Endothelial cell of hepatic sinusoid (primary cell): ENCODE measurements at regions not wholly inside any gene's neighbourhood (a gene's known extent, or its start where the extent isn't known, plus 50 kb on each side); places are given as distances from the start of the nearest gene placed in this dataset.

Source experiments
- in situ Hi-C: cut with HindIII; loops from 2 replicates; pipeline ENCODE4 v1.10.0; 2017; ENCODE audit warnings: low sequenced_read_pairs

DNA sequence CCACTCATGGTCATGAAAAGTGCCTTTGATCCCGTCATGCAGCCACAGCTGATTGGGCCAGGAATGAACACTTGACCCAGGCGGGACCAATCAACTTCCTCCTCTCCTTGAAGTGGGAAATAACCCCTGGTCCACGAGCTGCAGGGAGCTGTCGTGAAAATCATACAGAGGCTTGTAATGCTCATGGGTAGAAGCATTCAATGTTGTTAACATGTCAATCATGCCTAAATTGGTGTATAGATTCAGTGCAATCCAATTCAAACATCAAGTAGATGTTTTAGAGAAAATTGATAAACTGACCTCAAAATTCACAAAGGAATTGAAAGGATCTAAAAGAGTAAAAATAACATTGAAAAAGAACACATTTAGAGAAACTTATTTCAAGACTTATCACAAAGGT is 1019.0 kb upstream of the TMEM132C start:
- in situ Hi-C loops, result no loop called here

DNA sequence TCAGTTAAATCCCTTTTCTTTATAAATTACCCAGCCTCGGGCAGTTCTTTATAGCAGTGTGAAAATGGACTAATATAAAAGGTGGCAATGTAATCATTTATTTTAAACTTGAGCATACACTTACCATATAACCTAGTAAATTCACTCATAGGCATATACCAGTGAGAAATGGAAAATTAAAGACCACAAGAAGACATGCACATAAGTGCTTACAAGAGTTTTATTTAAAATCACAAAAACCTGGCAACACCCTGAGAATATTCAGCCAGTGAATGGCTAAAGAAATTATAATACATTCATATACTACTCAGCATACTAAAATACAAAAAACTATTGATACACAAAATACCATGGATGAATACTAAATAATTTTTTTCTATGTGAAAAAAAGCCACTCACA is 1017.5 kb upstream of the TMEM132C start:
- in situ Hi-C loops, result no loop called here

DNA sequence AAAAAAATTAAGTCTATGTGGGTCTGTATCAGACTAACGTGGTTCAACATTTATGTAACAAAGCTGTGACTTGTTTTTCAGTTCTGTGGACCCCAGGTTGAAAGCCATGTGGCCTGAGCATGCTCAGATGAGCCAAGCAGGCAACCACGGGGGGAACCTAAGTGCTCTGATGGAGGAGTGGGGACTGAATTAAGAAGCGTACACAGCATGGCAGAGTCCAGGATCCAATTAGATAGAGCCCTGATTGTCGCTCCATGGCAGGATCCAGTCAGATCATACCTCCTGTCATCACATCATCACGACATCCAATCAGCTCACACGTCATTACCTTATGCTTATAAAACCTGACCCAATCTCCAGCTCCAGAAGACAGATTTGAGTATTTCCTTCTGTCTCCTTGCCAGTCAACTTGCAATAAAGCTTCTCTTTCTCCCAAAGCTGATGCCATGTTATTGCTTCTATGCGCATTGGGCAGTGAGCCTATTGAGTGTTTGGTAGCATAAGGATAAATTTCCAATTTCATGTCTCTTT is 1013.1 kb upstream of the TMEM132C start:
- in situ Hi-C loops, result no loop called here

DNA sequence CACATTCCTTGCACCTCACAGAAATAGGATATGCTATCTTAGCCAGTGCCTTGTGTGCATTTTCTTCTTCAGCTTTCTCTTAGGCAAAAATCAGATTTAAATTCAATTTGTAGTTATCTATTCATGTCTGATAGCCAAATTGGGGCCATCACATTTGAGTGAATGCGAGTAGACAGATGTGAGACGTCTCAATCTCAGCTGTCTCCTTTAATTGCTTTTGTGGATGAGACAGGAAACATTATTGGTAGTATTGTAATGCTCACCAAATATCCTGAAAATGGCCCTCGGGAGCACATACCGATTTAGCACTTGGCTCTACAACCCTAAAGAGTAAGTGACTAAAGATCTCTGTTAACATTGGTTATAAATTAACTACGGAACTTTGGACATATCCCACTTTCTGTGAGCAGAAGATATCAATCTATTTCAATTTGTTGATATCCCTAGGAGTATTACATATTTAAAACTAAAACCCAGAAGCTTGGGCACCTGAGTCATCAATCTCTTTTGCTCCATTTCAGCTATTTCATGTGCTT is 1012.5 kb upstream of the TMEM132C start:
- in situ Hi-C loops, result no loop called here

DNA sequence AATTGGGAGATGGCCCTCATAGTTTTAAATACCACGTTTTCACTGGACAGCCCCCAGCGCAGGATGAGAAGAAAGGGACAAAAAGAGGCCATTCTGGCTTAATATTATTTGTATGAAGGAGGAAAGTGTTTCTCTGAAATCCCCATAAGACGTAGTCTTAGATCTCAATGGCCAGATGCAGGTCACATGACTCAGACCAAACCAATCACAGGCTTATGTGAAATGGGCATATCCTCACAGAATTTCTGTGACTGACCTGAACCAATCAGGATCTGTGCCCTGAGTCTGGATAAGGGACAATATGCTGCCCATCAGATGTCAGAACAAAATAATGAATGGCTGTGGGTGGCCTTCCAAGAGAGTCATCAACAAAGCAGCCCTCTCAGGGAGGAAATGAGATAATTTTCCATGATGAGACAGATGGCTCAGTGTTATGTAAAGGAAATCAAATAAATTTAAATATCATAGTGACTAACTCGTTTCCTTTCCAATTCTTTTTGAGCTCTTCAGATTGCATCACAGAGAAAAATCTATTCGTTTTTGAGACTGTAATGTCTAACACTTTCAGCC is 1009.5 kb upstream of the TMEM132C start:
- in situ Hi-C loops, result no loop called here

DNA sequence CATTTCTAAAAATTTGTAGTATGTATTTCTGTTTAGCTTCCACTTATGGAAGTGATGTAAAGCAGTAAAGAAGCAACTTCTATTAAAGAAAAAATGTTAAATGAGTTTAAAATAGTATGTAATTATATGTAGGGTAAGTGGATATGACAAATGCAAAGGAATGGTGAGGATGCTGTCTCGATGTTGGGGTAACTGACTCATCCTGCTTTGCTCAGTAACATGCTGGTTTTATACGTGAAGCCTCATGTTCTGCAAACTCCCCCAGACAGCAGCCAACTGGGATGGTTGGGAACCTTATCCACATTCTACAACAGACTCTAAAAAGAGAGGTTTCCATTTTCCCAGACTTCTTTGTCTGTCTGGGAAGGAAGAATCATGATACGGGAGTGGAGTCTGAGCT is 1006.4 kb upstream of the TMEM132C start:
- in situ Hi-C loops, result no loop called here

DNA sequence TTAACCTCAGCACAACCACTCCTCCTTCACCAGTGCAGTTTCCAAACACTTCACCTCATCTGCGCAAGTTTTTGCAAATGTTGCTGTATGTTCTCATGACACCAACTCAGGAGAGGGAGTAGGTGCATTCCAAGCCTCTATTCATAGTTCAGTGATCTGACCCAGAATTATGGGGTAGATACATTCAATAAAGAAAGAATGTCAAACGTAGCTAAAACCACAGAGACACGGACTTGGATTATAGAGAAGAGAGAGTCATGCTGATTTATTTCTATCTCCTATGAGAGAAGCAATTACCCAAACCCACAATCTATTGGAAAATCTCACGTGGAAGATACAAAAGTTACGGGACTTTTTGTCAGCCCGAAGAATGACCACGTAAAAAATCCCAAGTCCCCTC is 1006.0 kb upstream of the TMEM132C start:
- in situ Hi-C loops, result no loop called here

DNA sequence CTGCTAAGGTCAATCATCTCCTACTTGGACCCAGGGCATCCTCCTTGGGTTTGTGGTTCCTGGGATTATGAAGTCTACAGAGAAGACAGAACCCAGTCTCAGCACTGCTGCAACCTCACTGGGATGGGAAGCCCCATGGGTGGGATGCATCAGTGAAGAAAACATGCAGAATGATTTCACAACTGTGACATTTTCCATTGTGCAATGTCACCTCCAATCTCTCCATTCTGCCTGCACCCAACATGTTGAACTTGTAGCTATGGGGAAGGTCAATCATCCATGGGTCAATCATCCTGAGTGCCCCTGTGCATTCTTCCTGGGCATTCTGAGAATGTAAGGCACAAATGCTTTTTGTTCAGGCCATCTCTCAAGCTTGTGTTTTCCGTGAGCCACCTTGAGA is 1004.4 kb upstream of the TMEM132C start:
- in situ Hi-C loops, result no loop called here

DNA sequence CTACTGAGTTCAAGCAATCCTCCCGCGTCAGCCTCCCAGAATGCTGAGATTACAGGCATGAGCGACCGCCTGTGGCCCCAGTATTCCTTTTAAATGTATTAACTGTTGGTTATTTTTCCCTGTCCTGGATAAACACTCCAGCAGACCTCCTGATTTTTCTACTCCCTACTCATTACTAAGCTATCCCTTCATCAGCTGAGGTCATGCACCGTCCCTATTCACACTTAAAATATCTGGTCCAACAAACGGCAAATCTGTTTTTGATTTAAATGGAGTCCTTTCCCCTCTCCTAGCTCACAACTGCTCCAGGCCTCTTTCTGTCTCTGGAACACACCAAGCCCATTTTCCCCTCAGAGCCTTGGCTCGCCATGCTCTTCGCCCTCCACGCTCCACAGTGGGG is 1003.3 kb upstream of the TMEM132C start:
- in situ Hi-C loops, result no loop called here

DNA sequence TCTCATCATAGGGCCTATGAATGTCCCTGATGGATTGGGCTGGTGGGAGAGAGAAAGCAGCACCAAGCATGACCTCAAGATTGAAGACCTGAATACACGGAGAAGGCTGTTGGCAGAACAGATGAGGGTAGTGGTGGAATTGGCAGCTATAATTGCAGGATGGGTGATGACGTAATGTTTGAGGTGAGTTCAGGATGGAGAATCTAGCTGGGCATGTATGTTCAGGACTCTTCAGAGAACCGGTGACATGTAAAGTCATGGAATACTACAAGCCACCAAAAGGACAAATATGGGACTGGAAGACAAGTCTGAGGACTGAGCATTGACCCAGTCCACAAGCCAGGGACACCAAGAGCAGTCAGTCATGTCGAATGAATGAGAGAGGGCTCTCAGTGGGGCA is 999.8 kb upstream of the TMEM132C start:
- in situ Hi-C loops, result loop anchor here (5.0 kb wide), 1 partner anchor 45 kb away; no protein-coding TSS in a partner anchor

DNA sequence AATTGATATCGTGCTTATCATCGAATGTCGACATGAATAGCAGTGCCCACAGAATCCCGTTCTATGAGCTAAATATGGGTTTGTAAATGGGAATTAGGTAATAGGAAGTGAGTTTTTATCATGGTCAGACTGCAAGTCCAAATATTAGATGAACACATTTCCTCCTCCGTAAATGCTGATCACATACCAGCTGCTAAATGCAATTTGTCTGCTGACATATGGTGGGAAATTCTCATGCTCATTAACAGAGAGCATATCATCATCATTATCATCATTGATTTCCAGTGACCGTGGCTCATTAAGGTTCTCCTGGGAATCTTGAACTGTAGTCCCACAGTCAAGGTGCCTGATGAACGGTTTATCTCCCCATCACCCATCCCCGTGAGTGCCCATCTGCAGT is 998.8 kb upstream of the TMEM132C start:
- in situ Hi-C loops, result loop anchor here (5.0 kb wide), 1 partner anchor 46 kb away; no protein-coding TSS in a partner anchor

DNA sequence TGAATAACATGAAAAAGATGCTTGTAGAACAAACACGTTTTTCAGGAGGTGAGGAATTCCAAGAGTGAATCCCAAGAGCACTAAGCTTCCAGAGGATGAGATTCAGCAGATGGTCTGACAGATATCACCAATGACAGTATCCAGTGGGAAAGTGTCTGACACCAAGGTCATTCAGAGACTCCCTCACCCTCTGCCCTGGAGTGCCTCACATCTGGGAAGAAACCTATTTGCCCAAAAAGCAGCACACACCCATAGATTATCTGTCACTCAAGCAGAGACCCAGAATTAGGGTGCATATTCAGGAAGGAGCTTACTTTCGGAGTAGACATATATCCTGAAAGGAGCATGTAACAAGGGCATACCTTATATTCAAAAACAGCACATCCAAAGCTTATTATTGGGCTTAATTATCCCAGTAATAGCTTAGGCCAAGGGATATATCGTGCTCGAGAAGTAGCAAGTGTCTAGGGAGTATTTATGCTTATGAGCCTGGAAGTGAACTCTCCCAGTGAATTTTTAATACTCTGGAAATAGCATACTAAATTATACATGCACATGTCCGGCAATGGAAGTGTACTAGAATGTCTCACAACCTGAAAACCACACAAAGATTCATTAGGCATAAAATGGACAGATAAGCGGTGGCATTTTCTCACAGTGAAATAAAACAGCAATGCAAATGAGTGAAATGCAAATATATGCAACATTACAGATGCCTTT is 998.1 kb upstream of the TMEM132C start:
- in situ Hi-C loops, result loop anchor here (5.0 kb wide), 1 partner anchor 47 kb away; no protein-coding TSS in a partner anchor

DNA sequence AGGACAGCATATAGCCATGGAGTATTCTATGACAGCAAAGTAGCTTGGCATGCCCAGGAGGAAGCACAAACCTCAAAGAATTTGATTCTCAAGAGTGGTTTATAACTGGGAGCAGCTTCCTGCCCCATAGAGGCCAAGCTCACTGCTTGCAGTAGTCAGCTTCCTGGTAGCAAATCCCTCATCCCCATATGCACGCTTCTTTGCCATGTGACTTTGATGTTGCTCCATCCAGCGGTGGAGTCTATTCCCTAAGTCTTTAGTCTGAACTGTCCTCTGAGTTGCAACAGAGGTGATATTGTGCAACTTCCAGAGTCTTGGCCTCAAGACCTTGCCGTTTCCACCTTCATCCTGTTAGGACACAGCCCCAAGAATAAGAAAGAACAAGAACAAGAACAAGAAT is 996.8 kb upstream of the TMEM132C start:
- in situ Hi-C loops, result no loop called here

DNA sequence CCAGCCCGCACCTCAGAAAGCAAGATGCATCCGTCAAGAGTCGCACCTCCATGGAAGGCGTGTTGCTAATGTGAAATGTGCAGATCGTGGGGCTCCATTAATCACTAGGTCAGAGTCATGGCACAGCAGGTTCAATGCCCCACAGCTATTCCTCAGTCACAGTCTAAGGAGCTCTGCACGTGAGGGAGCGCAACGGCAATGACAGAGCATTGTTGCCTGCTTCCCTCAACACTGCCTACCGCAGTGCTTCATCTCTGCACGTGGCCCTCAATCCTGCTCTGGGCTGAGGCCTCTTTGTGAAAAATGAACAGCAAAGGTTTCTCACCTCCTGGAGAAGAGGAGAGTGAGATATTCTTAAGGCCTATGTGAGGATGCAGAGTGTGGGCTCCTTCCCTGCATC is 995.2 kb upstream of the TMEM132C start:
- in situ Hi-C loops, result no loop called here

DNA sequence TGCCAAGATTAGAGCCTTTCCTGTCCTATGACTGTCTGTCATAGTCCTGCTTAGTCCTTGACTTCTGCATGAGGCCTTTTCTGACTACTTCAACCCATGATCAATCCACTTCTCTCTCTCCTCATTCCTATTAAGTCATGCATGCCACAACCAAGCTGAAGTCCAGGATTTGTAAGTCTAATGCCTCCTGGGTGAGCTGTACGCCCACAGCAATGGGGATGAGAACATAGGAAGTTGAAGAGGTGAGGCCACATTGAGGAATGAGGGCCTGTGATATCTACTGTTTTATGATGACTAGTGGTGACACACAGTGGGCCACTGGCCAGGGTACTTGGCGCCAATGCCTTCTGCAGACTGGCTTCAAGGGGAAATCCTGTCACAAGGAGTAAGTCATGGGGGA is 994.1 kb upstream of the TMEM132C start:
- in situ Hi-C loops, result no loop called here

DNA sequence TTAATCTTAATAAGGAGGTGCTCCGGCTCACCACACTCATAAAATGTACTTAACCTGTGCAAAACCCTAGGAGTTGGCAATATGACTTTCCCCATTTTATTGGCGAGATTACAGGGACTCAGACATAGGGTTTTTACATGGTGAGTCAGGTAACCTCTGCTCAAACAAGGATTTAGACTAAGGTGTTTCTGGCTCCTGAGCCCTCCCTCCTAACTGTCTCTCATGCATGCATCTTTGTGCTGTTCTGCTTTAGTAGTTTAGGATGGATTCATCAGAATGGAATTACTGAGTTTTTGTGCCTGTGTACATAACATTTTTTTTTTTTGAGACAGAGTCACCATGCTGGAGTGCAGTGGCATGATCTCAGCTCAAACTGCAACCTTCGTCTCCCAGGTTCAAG is 993.3 kb upstream of the TMEM132C start:
- in situ Hi-C loops, result no loop called here

DNA sequence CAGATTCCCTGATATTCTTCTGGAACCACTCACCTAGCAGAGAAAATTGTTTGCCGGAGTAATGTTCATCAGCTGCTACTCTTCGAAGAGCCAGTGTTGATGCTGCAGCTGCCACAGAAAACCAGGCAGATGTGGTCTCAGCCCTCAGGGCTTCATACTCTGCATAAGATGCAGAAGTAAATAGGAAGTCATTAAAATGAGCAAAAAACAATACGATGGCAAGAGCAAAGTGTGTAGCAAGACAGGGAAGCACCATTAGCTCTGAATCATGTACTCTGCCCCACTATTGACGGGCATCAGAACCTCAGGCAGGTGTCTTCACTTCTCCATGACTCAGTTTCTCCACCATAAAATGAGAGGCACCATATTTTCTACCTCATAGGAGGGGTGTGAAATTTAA is 991.6 kb upstream of the TMEM132C start:
- in situ Hi-C loops, result no loop called here

DNA sequence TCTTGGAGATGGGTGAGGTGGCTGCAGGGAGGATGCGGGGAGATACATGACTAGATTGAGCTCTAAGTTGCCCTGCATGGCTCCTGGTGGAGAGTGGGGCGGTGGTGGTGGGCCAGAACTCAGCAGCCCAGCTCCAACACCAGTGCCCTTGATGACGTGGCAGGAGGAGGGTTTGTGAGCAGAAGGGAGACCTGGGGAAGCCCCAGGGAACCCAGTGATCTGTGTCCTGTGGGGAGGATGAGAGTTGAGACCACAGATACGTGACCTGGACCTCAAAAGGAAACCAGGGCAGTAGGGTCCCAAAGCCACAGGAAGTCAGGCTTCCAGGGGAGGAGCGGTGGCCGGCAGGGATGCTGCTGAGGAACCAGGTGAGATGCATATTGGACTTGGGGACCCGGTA is 989.1 kb upstream of the TMEM132C start:
- in situ Hi-C loops, result no loop called here

DNA sequence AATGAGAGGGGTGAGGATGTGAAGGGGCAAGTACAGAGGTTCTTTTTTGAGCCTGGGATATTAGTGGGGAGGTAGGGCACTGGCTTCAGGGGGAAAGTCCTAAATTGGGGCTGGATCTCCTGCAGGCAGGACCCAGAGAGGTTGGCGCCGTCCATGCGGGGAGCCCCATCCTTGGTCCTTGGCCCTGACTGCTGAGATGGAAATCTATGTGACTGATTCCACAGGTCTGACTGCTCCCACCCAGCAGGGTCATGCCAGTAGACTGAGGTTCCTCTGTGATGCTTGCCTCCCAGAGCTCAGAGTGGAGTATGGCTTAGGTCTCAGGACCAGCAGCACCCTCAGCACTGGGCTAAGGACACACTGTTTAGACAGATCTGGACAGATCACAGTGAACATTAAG is 988.6 kb upstream of the TMEM132C start:
- in situ Hi-C loops, result no loop called here

DNA sequence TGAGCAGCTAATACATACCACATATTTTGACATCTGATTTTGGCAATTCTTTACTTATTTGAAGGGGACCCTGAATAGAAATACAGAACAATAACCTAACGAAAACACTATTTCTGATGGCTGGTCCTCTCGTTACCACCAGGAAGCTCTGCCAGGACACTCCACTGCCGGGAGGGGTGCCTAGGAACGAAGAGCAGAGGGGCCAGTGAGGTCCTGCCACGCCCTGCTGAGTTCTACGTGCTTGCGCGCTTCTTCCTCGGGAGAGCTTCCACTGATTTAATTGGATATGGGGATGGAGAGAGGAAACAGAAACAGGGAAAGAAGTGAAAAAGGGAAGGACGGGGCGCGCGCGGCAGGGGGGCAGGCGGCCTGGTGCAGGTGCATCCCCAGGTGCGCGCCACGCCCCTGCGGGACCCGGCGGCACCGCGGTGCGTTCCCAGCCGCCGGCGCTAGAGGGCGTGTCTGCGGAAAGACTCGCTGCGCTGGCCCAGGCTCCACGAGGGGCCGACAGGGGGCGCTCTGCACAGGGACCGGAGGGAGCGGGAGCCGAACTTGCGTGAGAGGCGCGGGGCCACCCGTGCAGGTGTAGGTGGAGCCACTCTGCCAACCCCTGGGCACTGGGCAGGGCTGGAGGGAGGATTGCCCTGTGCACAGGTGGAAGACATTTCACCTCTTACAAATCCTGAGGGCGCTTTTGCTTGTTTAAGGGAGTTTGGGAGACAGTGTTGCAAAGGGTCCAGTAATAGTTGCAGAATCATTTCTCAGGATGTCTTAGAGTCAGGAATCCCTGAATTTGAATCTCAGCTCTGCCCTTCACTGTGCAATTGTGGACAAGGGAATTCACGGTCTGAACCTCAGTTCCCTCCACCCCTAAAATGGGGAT is 986.3 kb upstream of the TMEM132C start:
- in situ Hi-C loops, result no loop called here
